Panc1 (cell line): ENCODE measurements at regions not wholly inside any gene's neighbourhood (a gene's known extent, or its start where the extent isn't known, plus 50 kb on each side); places are given as distances from the start of the nearest gene placed in this dataset.

Experiments
- POLR2AphosphoS5 ChIP-seq: IDR thresholded peaks from 2 replicates; pipeline ENCODE4 v1.6.1; 2012; ENCODE audit warnings: mild to moderate bottlenecking, low read depth, low read length, moderate library complexity
- SIN3A ChIP-seq: IDR thresholded peaks from 2 replicates; pipeline ENCODE4 v1.6.1; 2012; ENCODE audit warnings: low read depth, mild to moderate bottlenecking, low read length, moderate library complexity, borderline replicate concordance; ENCODE audit not compliant: insufficient read depth
- TF ChIP-seq, protein P1 (sequence below): fragments of 450-650 bp; IDR thresholded peaks from 2 replicates; pipeline ENCODE4 v1.5.1; 2017; ENCODE audit warnings: mild to moderate bottlenecking
- TF ChIP-seq, protein P2 (sequence below), 2 experiments: IDR thresholded peaks; 2 replicates each; pipeline ENCODE4 v1.6.1; 2011 to 2012; ENCODE audit warnings: low read depth in 2 of 2, control low read depth in 1 of 2, low read length in 1 of 2, mild to moderate bottlenecking in 1 of 2, moderate library complexity in 1 of 2; ENCODE audit not compliant: insufficient read depth in 1 of 2

GRCh38 chr1:224820341-224820740 is 109.1 kb upstream of the DNAH14 start:
- TF ChIP-seq, protein P1, sequence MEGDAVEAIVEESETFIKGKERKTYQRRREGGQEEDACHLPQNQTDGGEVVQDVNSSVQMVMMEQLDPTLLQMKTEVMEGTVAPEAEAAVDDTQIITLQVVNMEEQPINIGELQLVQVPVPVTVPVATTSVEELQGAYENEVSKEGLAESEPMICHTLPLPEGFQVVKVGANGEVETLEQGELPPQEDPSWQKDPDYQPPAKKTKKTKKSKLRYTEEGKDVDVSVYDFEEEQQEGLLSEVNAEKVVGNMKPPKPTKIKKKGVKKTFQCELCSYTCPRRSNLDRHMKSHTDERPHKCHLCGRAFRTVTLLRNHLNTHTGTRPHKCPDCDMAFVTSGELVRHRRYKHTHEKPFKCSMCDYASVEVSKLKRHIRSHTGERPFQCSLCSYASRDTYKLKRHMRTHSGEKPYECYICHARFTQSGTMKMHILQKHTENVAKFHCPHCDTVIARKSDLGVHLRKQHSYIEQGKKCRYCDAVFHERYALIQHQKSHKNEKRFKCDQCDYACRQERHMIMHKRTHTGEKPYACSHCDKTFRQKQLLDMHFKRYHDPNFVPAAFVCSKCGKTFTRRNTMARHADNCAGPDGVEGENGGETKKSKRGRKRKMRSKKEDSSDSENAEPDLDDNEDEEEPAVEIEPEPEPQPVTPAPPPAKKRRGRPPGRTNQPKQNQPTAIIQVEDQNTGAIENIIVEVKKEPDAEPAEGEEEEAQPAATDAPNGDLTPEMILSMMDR, result no peak
- TF ChIP-seq SIN3A (no peak), POLR2AphosphoS5 (no peak)
- TF ChIP-seq, protein P2, sequence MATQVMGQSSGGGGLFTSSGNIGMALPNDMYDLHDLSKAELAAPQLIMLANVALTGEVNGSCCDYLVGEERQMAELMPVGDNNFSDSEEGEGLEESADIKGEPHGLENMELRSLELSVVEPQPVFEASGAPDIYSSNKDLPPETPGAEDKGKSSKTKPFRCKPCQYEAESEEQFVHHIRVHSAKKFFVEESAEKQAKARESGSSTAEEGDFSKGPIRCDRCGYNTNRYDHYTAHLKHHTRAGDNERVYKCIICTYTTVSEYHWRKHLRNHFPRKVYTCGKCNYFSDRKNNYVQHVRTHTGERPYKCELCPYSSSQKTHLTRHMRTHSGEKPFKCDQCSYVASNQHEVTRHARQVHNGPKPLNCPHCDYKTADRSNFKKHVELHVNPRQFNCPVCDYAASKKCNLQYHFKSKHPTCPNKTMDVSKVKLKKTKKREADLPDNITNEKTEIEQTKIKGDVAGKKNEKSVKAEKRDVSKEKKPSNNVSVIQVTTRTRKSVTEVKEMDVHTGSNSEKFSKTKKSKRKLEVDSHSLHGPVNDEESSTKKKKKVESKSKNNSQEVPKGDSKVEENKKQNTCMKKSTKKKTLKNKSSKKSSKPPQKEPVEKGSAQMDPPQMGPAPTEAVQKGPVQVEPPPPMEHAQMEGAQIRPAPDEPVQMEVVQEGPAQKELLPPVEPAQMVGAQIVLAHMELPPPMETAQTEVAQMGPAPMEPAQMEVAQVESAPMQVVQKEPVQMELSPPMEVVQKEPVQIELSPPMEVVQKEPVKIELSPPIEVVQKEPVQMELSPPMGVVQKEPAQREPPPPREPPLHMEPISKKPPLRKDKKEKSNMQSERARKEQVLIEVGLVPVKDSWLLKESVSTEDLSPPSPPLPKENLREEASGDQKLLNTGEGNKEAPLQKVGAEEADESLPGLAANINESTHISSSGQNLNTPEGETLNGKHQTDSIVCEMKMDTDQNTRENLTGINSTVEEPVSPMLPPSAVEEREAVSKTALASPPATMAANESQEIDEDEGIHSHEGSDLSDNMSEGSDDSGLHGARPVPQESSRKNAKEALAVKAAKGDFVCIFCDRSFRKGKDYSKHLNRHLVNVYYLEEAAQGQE (IDR thresholded peaks at IDR 0.05; ENCODE audit: insufficient read depth in 1 of 2, low read depth in 2 of 2, low read length in 1 of 2), result no peak
